CD14-positive monocyte (primary cell): ENCODE measurements at regions not wholly inside any gene's neighbourhood (a gene's known extent, or its start where the extent isn't known, plus 50 kb on each side); places are given as distances from the start of the nearest gene placed in this dataset.

Experiments used
- DNase-seq, 3 donors: peaks; one replicate each; pipeline ENCODE4 v3.0.0-alpha.2; 2011 to 2022
- H2AFZ ChIP-seq: 2 replicates; pipeline ENCODE4 v1.6.0; 2012; ENCODE audit warnings: mild to moderate bottlenecking, low read depth, low read length, inconsistent platforms; ENCODE audit not compliant: insufficient read depth, poor library complexity, severe bottlenecking
- H3K27ac ChIP-seq, 2 donors: 1 replicate in 1 of 2; 2 replicates in 1 of 2; pipeline ENCODE4 v1.5.1; 2012 to 2013; ENCODE audit warnings: low read length in 2 of 2, control low read depth in 1 of 2, inconsistent platforms in 1 of 2, low read depth in 1 of 2, mild to moderate bottlenecking in 1 of 2
- H3K27me3 ChIP-seq, 2 donors: one replicate each; pipeline versions ENCODE4 v1.6.0 to v1.6.1; 2011 to 2013; ENCODE audit warnings: low read length in 2 of 2; ENCODE audit not compliant: control insufficient read depth in 2 of 2, insufficient read depth in 2 of 2
- H3K36me3 ChIP-seq, 2 donors: replicated peaks in 1 of 2; 1 replicate in 1 of 2; 2 replicates in 1 of 2; pipeline versions ENCODE4 v1.5.1 to v1.6.1; 2012 to 2013; ENCODE audit warnings: low read length in 2 of 2, control low read depth in 1 of 2, inconsistent platforms in 1 of 2, mild to moderate bottlenecking in 1 of 2; ENCODE audit not compliant: insufficient read depth in 2 of 2, control insufficient read depth in 1 of 2
- H3K4me1 ChIP-seq, 2 donors: 1 replicate in 1 of 2; 2 replicates in 1 of 2; pipeline versions ENCODE4 v1.5.1 to v1.6.1; 2012 to 2013; ENCODE audit warnings: low read length in 2 of 2, control low read depth in 1 of 2, inconsistent platforms in 1 of 2, mild to moderate bottlenecking in 1 of 2, moderate library complexity in 1 of 2; ENCODE audit not compliant: insufficient read depth in 2 of 2, control insufficient read depth in 1 of 2
- H3K4me2 ChIP-seq: replicated peaks from 2 replicates; pipeline ENCODE3; 2012; ENCODE audit warnings: low read length, moderate library complexity, mild to moderate bottlenecking; ENCODE audit not compliant: poor library complexity, severe bottlenecking; ENCODE audit errors: extremely low read depth
- H3K4me3 ChIP-seq, 3 experiments: fragments of 200-600 bp in 1 of 3; sonication (generic) in 1 of 3; replicated peaks in 1 of 3; 1 replicate in 2 of 3; 2 replicates in 1 of 3; pipeline ENCODE4 v1.5.1; 2011 to 2013; ENCODE audit warnings: low read length in 3 of 3, mild to moderate bottlenecking in 3 of 3, control low read depth in 2 of 3, low read depth in 2 of 3, inconsistent platforms in 1 of 3, moderate library complexity in 1 of 3
- H3K79me2 ChIP-seq: 2 replicates; pipeline ENCODE4 v1.6.0; 2012; ENCODE audit warnings: mild to moderate bottlenecking, control low read depth, inconsistent platforms, low read length, moderate library complexity; ENCODE audit not compliant: insufficient read depth
- H3K9ac ChIP-seq: 2 replicates; pipeline ENCODE4 v1.6.0; 2017; ENCODE audit warnings: low read length, mild to moderate bottlenecking; ENCODE audit not compliant: insufficient read depth, poor library complexity, severe bottlenecking
- H3K9me3 ChIP-seq, 2 donors: replicated peaks in 1 of 2; 1 replicate in 1 of 2; 2 replicates in 1 of 2; pipeline versions ENCODE4 v1.5.1 to v1.6.1; 2012 to 2013; ENCODE audit warnings: low read length in 2 of 2, control low read depth in 1 of 2; ENCODE audit not compliant: control insufficient read depth in 1 of 2, insufficient read depth in 1 of 2
- H4K20me1 ChIP-seq: 2 replicates; pipeline ENCODE4 v1.6.0; 2012; ENCODE audit warnings: mild to moderate bottlenecking, low read length, control low read depth, moderate library complexity; ENCODE audit not compliant: insufficient read depth
- H3K27ac Mint-ChIP-seq, 7 donors: one replicate each; pipeline ENCODE4 v1.8.0; 2020; ENCODE audit warnings: mild to moderate bottlenecking in 7 of 7, mixed read lengths in 7 of 7, moderate library complexity in 6 of 7, inconsistent platforms in 2 of 7
- H3K27me3 Mint-ChIP-seq, 3 donors: one replicate each; pipeline ENCODE4 v1.8.0; 2021 to 2022; ENCODE audit warnings: low read depth in 3 of 3, mild to moderate bottlenecking in 3 of 3, mixed read lengths in 3 of 3, moderate library complexity in 3 of 3, inconsistent platforms in 1 of 3
- H3K36me3 Mint-ChIP-seq, 2 donors: one replicate each; pipeline ENCODE4 v1.8.0; 2020; ENCODE audit warnings: mixed read lengths in 2 of 2, inconsistent platforms in 1 of 2, mild to moderate bottlenecking in 1 of 2
- H3K4me1 Mint-ChIP-seq: one replicate; pipeline ENCODE4 v1.8.0; 2020; ENCODE audit warnings: mild to moderate bottlenecking, mixed read lengths
- H3K4me3 Mint-ChIP-seq, 2 donors: one replicate each; pipeline ENCODE4 v1.8.0; 2020; ENCODE audit warnings: mild to moderate bottlenecking in 2 of 2, mixed read lengths in 2 of 2, moderate library complexity in 1 of 2
- H3K9me3 Mint-ChIP-seq, 7 donors: one replicate each; pipeline ENCODE4 v1.8.0; 2020 to 2022; ENCODE audit warnings: mixed read lengths in 7 of 7, mild to moderate bottlenecking in 6 of 7, moderate library complexity in 6 of 7, inconsistent platforms in 2 of 7
- WGBS: methylation state at CpG from one replicate; pipeline ENCODE4 v1.1.5; 2013; ENCODE audit warnings: missing lambda C conversion rate; ENCODE audit not compliant: insufficient coverage; 5-methylcytosine and 5-hydroxymethylcytosine counted together
- intact Hi-C, 2 donors: fragments of 100-400 bp; cut with micrococcal nuclease; formaldehyde crosslinking; loops; one replicate each; pipeline versions ENCODE4 v1.15.0 to v1.15.1; 2023
- TF ChIP-seq, protein P1 (sequence below): fragments of 200-600 bp; IDR thresholded peaks from one replicate; pipeline ENCODE4 v1.8.0; 2022; ENCODE audit warnings: antibody characterized with exemption, mild to moderate bottlenecking

DNA sequence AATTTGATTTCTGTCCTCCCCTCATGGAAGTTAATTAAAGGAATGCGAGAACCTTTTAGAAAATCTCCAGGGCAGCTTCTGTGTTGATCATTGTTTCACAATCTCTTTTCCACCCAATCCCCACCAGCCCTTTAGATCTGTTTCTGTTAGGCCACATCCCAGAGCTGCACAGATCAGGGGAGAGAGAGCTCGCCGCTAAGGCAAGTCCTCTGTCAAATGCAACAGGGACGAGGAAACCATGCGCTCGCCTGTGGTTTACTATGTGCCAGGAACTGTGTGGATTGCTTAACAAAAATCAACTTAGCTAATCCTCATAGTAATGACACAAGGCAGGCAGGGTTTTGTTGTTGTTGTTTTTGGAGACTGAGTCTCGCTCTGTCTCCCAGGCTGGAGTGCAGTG is 115.4 kb downstream of the SALL1 start:
- Mint-ChIP-seq H3K27ac (no peak overlapping the region), H3K4me1 (peaks cover 19% of the 10 kb centered on the region), H3K4me3 (no peak overlapping the region), H3K9me3 (peaks cover 0 to 2% (median 0%) of the 10 kb centered on the region in 7 donors), H3K36me3 (no peaks in the 10 kb centered on the region), H3K27me3 (peaks cover 3 to 11% (median 3%) of the 10 kb centered on the region in 3 donors)
- intact Hi-C loops: no loop called here
- no peaks in the 10 kb centered on the region for H3K4me1 ChIP-seq
- H4K20me1 ChIP-seq: no peaks in the 10 kb centered on the region
- no peaks in the 10 kb centered on the region for H3K79me2 ChIP-seq
- H3K4me3 ChIP-seq: no peak overlapping the region
- H3K4me2 ChIP-seq: no peak overlapping the region
- WGBS: 83% methylated on average over 1 of the region's 7 CpGs
- TF ChIP-seq, protein P1, sequence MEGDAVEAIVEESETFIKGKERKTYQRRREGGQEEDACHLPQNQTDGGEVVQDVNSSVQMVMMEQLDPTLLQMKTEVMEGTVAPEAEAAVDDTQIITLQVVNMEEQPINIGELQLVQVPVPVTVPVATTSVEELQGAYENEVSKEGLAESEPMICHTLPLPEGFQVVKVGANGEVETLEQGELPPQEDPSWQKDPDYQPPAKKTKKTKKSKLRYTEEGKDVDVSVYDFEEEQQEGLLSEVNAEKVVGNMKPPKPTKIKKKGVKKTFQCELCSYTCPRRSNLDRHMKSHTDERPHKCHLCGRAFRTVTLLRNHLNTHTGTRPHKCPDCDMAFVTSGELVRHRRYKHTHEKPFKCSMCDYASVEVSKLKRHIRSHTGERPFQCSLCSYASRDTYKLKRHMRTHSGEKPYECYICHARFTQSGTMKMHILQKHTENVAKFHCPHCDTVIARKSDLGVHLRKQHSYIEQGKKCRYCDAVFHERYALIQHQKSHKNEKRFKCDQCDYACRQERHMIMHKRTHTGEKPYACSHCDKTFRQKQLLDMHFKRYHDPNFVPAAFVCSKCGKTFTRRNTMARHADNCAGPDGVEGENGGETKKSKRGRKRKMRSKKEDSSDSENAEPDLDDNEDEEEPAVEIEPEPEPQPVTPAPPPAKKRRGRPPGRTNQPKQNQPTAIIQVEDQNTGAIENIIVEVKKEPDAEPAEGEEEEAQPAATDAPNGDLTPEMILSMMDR: no peak
- no peaks in the 10 kb centered on the region for H3K27me3 ChIP-seq
- no peaks in the 10 kb centered on the region for H3K36me3 ChIP-seq
- DNase-seq: no peak
- no peaks in the 10 kb centered on the region for H3K9me3 ChIP-seq
- H3K9ac ChIP-seq: no peak overlapping the region
- H2AFZ ChIP-seq: no peak overlapping the region
- H3K27ac ChIP-seq: no peak overlapping the region

DNA sequence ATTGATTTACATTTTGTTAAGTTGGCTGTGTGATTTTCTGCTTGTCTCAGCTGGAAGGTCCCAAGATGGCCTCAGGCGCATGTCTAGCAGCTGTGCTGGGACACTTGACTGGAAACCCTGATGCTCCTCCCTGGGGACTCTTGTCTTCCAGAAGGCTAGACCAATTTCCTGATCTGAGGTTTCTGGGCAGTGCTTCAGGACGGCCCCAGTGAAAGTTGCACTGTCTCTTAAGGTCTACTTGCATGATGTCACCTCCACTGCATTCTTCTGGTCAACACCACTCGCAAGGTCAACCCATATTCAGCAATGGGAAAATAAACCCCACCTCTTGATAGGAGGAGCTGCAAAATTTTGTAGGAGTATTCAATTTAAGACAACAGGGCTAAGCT is 116.0 kb downstream of the SALL1 start:
- Histone ChIP-seq H3K27me3 (no peaks in the 10 kb centered on the region), H3K9ac (no peak overlapping the region), H3K4me1 (no peaks in the 10 kb centered on the region), H3K9me3 (no peaks in the 10 kb centered on the region), H4K20me1 (no peaks in the 10 kb centered on the region), H3K36me3 (no peaks in the 10 kb centered on the region), H3K79me2 (no peaks in the 10 kb centered on the region), H2AFZ (no peak overlapping the region), H3K4me3 (no peak overlapping the region), H3K4me2 (no peak overlapping the region), H3K27ac (no peak overlapping the region)
- intact Hi-C loops: no loop called here
- Mint-ChIP-seq H3K27ac (no peak overlapping the region), H3K4me3 (no peak overlapping the region), H3K4me1 (peaks cover 19% of the 10 kb centered on the region), H3K27me3 (peaks cover 3 to 10% (median 3%) of the 10 kb centered on the region in 3 donors), H3K9me3 (peaks cover 0 to 4% (median 0%) of the 10 kb centered on the region in 7 donors), H3K36me3 (no peaks in the 10 kb centered on the region)
- no peak for DNase-seq
- WGBS: 83% methylated on average over 1 of the region's 3 CpGs
- TF ChIP-seq, protein P1: no peak
